NCI-H1105 treated with DMSO at 0.1 percent for 48 hours (cell line): ENCODE measurements at regions not wholly inside any gene's neighbourhood (a gene's known extent, or its start where the extent isn't known, plus 50 kb on each side); places are given as distances from the start of the nearest gene placed in this dataset.
"Not testable (repeated sequence)": the region's sequence is repeated elsewhere in the genome, so short reads cannot be mapped to it uniquely, and the experiment has no call there.

Source experiments
- DNase-seq: peaks from one replicate; lab custom pipeline; 2025; lab: John Stamatoyannopoulos, UW

DNA sequence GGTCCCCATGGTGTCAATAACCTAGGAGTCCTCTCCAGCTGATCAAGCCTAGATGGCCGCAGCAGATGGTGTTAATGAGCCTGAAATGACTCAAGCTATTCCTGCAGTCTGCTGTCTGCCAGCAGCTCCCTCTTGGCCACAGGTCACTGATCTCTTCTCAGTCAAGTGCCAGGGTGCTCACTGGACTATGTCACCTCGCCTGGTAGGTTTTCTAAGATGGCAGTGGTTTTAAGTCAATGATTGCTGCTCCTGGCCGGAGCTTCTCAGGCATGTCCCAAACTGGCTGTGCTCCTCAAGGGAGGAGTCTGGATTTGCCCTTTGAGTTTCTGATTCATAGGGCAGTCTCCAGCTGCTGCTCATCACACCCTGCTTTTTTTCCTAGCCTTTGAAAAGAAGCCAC, 58.6 kb upstream of the SHISA6 start:
- DNase-seq, result no peak

DNA sequence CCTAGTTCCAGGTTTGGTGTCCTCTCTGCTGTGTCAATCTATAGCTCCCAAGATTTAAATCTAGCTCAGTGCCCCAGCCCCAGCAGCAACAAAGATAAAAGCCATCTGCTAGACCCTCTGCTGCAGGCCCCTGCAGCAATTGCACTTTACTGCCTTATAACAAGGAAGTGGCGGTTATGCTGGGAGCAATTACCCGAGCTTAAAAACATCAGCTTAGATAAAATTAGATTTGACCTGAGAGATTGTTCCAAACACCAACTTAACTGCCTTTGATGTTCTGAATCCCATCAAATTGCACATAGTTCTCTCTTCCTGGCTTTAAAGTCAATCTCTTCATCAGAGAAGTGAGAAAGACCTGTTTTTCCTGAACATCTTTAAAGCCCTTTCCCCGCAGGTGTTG, 62.4 kb upstream of the SHISA6 start:
- no peak for DNase-seq

DNA sequence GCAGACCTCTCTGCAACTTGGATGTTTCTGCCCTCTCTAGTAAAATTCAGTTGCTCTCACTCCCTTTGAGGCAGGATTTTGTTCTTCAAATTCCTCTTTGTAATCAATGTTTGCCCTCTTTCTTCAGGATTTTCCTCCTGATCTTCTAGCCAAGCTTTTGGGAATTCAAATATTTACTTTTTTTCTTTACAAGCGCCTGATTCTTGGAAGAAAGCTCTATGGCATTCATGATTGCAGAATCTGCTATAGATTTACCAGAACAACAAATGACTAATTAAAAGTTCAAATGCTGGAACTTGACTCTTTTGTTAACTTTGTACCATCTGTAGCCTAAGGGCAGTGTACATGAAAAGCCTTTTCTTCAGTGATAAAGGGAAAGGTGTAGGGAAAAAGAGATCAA, 63.7 kb upstream of the SHISA6 start:
- no peak for DNase-seq

- DNase-seq, result no peak
Observed at GRCh38 chr17:11176549-11176948, 64.5 kb upstream of the SHISA6 start.

- DNase-seq, result no peak
Observed at GRCh38 chr17:11170881-11171280, 70.1 kb upstream of the SHISA6 start.

- no peak for DNase-seq
Observed at GRCh38 chr17:11151818-11152425, 89.1 kb upstream of the SHISA6 start.

- DNase-seq, result not testable (repeated sequence)
Observed at GRCh38 chr17:11150906-11151511, 90.0 kb upstream of the SHISA6 start.

GRCh38 chr17:11144358-11145233, 96.4 kb upstream of the SHISA6 start:
- peak; percentile 10 for DNase-seq

- DNase-seq, result no peak
Observed at GRCh38 chr17:11142231-11142630, 98.8 kb upstream of the SHISA6 start.

DNA sequence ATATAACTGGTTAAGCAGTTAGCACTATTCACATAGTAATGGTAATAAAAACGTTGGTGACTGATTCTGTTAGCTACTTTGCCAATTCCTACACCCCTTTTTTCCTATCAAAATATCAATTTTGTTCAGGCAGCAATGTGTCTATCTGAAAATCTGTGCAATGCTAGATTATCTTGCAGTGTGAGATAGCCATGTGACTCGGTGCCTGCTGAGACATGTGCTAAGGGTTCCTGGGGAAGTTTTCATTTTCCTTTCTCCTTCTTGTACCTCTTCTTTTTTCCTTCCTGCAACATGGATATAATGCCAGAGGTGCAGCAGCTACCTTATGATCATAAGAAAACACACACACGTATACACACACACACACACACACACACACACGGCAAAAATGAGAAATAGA, 100.5 kb upstream of the SHISA6 start:
- no peak for DNase-seq

DNA sequence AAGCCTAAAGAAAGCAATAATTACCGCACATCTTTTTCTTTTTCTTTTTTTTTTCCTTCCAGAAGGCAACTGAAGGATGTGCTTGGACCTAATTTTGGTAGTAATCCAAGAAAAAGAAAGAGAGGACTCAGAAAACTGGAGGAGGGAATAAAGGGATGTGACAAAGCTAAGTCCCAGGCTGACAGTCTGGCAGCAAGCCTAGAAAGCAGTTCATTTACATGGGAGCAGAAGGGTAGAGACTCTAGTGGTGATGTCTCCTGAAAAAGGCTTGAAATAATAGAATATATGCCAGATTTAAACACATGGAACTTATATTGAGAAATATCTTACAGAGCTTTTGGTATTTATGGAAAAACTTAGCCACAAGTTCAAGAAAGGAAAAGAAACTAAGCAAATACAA, 101.0 kb upstream of the SHISA6 start:
- no peak for DNase-seq

DNA sequence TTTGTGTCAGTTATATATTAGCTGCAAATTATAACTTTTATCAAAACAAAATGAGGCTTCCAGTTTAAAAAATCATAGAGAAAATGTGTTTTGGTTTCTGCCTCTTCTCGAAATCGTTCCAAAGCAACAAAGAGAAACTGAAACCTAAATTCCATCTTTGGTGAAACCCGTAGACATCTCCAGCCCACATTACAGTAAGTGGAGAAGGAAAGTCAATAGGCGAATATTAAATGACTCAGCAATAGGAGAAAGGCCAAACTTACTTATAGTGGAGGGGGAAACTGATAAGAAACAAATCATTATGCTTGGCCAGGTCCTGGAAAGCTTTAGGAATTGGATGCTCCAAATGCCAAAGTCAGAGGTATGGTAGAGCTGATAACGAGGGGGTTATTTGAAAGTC, 103.0 kb upstream of the SHISA6 start:
- no peak for DNase-seq

DNA sequence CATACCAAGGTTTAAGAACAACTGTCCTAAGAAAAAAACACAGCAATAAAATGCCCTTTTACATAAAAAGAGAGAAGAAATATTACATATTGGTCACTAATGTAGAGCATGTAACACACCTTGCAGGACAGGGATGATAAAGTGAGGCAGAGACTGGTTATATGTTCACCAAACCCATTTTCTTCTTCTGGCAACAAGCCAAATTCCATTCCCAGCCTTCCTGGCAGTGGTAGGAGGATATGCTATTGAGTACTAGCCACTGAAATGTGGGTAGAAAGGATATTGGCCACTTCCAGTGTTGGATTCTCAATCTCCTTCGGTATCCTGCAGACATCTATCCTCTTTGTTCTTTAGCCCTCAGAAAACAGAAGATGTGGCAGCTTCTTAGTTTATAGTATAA, 105.2 kb upstream of the SHISA6 start:
- DNase-seq, result no peak

DNA sequence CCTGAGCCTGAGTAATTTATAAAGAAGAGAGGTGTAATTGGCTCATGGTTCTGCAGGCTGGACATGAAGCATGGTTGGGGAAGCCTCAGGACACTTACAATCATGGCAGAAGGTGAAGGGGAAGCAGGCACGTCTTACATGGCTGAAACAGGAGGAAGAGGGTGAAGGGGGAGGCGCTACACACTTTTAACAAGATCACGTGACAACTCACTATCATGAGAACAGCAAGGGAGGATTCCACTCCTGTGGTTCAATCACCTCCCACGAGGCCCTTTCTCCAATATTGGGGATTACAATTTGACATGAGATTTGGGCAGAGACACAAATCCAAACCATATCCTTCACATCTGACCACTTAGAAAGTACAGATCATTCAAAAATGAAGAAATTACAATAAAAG, 110.6 kb upstream of the SHISA6 start:
- DNase-seq, result no peak

DNA sequence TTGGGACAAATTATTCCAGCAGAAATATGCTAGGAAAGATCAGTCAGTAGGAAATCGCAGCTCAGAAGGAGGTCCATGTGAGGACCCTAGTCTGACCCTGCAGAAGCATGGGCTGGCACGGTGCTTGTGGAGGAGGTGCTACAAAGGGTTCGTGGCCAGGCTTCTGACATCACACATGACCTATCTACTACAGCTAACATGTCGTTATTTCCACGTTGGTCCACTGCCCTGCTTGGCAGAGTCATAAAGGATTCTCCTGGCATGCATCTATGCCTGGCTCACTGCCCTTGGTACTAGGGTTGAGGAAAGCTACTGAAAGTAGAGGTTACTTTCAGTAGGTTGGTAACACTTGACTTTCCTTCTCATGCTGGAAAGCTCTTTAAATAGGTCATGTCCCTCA, 118.1 kb upstream of the SHISA6 start:
- no peak for DNase-seq

DNA sequence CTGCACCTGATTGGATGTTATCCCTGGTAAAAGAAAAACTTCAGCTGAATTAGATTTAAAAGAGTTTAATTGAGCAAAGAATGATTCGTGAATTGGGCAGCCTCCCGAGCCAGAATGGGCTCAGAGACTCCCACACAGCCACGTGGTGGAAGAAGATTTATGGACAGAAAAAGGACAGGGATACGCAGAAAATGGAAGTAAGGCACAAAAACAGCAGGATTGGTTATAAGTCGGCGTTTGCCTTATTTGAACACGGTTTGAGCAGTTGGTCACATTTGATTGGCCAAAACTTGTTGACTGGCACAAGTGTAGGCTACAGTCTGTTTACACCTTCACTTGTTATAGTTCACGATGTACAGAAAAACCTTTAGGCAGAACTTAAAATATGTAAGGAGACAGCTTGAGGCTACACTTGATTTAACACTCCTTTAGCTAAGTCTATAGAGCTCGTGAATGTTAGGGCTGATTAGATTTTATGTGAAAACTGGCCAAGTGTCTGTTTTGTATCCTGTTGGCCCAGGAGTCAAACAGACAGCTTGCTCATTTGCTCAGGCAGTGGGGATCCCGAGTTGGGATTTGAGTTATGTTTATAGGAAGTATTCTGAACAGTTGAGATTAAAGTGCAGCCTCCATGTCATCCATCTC, 119.5 kb upstream of the SHISA6 start:
- no peak for DNase-seq

DNA sequence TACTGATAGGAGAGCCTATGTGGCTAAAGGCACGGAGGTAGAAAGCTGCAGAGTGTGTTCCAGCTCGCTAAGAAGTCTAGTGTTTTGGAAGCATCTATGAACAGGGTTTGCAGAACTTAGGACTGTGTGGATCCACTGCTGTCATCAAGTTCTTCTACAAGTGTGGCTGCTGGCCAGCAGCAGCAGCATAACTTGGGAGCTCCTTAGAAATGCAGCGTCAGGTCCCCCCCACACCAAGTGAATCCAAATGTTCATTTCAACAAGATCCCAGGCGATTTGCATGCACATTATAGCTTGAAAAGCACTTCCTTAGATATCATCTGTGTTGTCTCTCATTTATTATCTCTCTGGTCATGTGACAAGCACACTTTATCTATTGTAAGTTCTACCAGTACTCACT, 131.9 kb upstream of the SHISA6 start:
- DNase-seq, result no peak

DNA sequence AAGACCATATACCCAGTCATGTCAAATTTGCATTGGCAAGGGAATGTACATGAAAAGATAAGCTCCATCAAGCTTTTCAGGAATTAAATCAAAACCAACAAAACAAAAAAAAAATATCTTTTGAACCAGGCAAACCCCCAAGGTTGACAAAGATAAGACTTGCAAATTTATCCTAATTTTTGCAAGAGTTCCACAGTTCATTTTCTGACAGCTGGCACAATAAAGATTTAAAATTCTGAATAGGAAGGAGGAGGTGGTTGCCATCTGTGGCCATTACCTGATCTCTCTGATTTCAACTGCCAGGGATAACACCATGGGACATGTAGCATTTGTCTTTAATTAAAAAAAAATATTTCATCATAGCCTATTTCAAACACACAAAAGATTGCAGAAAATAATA, 135.9 kb upstream of the SHISA6 start:
- no peak for DNase-seq

- DNase-seq, result no peak
Observed at GRCh38 chr17:11097121-11097520, 143.9 kb upstream of the SHISA6 start.

DNA sequence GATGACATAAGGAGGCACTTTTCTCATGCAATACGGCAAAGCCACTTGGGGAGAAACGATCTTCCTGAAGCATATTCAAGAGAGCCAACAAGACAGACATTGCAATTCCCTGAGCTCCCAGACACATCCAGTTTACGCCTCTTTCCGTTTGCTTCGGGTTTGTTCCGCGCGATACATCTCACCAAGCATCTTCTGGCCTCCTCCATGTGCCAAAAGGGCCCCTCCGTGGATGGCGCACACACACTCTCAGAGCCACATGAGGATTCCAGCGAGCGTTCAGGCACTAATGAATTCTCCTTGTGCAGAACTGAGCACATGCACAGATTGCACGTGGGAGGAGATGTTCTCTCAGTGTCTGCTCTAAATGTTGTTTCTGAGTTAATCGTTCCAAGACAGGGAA, 146.7 kb upstream of the SHISA6 start:
- DNase-seq, result no peak

DNA sequence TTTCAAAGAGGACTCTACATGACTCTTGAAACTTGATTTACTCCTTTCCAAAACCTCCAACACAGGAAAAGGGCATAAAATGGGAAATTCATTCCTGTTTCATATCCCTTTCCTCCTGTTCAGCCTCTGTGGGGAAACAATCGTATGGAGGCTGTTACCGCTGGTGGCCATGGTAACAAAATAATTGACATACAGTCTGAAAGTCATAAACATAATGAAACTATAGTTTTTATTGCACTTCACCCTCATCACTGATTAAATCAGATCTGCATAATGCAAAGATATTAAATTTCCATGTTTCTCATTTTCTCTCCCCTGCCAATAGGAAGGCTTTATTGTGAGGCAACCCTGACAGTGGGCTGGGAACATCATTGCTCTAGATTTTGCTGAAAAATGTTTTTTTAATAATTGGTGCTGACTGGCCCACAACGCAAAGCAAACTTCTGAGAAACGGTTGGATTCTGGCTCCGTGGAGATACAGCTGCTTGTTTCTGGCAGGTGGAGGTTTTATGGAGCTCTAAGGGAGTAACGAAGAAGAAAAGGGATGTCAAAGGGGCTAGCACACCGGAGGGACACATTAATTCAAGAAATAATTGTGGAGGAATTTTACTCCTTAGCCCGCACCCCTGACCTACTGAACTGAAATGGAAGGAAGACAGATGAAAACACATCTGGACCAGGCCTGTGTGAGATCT, 154.2 kb upstream of the SHISA6 start:
- DNase-seq, result no peak

- DNase-seq, result no peak
Observed at GRCh38 chr17:11082559-11082958, 158.5 kb upstream of the SHISA6 start.
